Sigmoid colon (tissue), 6 donors: ENCODE measurements at regions not wholly inside any gene's neighbourhood (a gene's known extent, or its start where the extent isn't known, plus 50 kb on each side); places are given as distances from the start of the nearest gene placed in this dataset.

Source experiments
- DNase-seq: peaks from one replicate; pipeline ENCODE4 v3.0.0-alpha.2; 2019
- H3K27ac ChIP-seq, 4 donors: fragments of 200-600 bp; sonication (generic); one replicate each; pipeline ENCODE4 v1.5.1; 2016 to 2019; ENCODE audit warnings: mild to moderate bottlenecking in 1 of 4
- H3K27me3 ChIP-seq, 3 donors: fragments of 200-600 bp; sonication (generic); one replicate each; pipeline ENCODE4 v1.5.1; 2019; ENCODE audit warnings: mild to moderate bottlenecking in 1 of 3
- H3K36me3 ChIP-seq, 4 donors: fragments of 200-600 bp; sonication (generic); one replicate each; pipeline ENCODE4 v1.5.1; 2016 to 2019
- H3K4me1 ChIP-seq, 4 donors: fragments of 200-600 bp; sonication (generic); one replicate each; pipeline ENCODE4 v1.5.1; 2017 to 2019
- H3K4me3 ChIP-seq, 4 donors: fragments of 200-600 bp; sonication (generic); one replicate each; pipeline ENCODE4 v1.5.1; 2017 to 2019; ENCODE audit warnings: mild to moderate bottlenecking in 2 of 4, moderate library complexity in 1 of 4
- H3K9me3 ChIP-seq, 4 donors: fragments of 200-600 bp in 3 of 4; sonication (generic) in 3 of 4; one replicate each; pipeline versions ENCODE4 v1.5.1 to v1.6.1; 2013 to 2019
- CTCF ChIP-seq, 4 experiments: fragments of 450-650 bp in 3 of 4; fragments of 200-600 bp in 1 of 4; IDR thresholded peaks; one replicate each; pipeline ENCODE4 v1.5.1; 2016 to 2019; ENCODE audit warnings: antibody characterized with exemption in 4 of 4, mild to moderate bottlenecking in 3 of 4, moderate library complexity in 2 of 4
- EP300 ChIP-seq, 4 donors: sonication (generic); formaldehyde crosslinking; IDR thresholded peaks; one replicate each; pipeline ENCODE4 v1.6.1; 2017; ENCODE audit warnings: antibody characterized with exemption in 4 of 4
- POLR2A ChIP-seq, 2 donors: fragments of 450-650 bp; IDR thresholded peaks; one replicate each; pipeline ENCODE4 v1.6.1; 2016; ENCODE audit warnings: antibody characterized with exemption in 2 of 2, mild to moderate bottlenecking in 2 of 2, moderate library complexity in 2 of 2
- POLR2AphosphoS5 ChIP-seq, 4 donors: sonication (generic); formaldehyde crosslinking; IDR thresholded peaks; one replicate each; pipeline ENCODE4 v1.6.1; 2017; ENCODE audit warnings: antibody characterized with exemption in 4 of 4
- WGBS, 2 donors: extraction: QIAGEN DNeasy Blood & Tissue Kit; methylation state at CpG; one replicate each; pipeline ENCODE4 v1.1.7; 2013; 5-methylcytosine and 5-hydroxymethylcytosine counted together
- intact Hi-C: fragments of 100-400 bp; cut with DNase I; formaldehyde crosslinking; loops from one replicate; pipeline ENCODE4 v1.15.1; 2023
- donor health status: healthy with polysubstance abuse.
- donor health status: healthy.

GRCh38 chr2:234849678-234850077 lies 102.1 kb upstream of the SH3BP4 start:
- Histone ChIP-seq H3K4me3 (no peak overlapping the region), H3K27me3 (no peaks in the 10 kb centered on the region), H3K4me1 (no peaks in the 10 kb centered on the region), H3K36me3 (no peaks in the 10 kb centered on the region), H3K9me3 (no peaks in the 10 kb centered on the region), H3K27ac (no peak overlapping the region)
- TF ChIP-seq CTCF (IDR thresholded peaks at IDR 0.05) (no peak), POLR2A (IDR thresholded peaks at IDR 0.05) (no peak), POLR2AphosphoS5 (IDR thresholded peaks at IDR 0.05) (no peak), EP300 (IDR thresholded peaks at IDR 0.05) (no peak)
- DNase-seq = no peak
- intact Hi-C loops = no loop called here
- 73 to 88% methylated on average over 4 of the region's 4 CpGs for WGBS, 2 donors

GRCh38 chr2:234848578-234848977 lies 103.2 kb upstream of the SH3BP4 start:
- no peak for DNase-seq
- intact Hi-C loops = no loop called here
- no peak overlapping the region for H3K4me3 ChIP-seq
- H3K36me3 ChIP-seq = no peaks in the 10 kb centered on the region
- H3K9me3 ChIP-seq = no peaks in the 10 kb centered on the region
- H3K27ac ChIP-seq = no peak overlapping the region
- no peak for TF ChIP-seq CTCF (IDR thresholded peaks at IDR 0.05)
- TF ChIP-seq POLR2AphosphoS5 (IDR thresholded peaks at IDR 0.05) = no peak
- TF ChIP-seq POLR2A (IDR thresholded peaks at IDR 0.05) = no peak
- no peak for TF ChIP-seq EP300 (IDR thresholded peaks at IDR 0.05)
- H3K4me1 ChIP-seq = no peaks in the 10 kb centered on the region
- no peaks in the 10 kb centered on the region for H3K27me3 ChIP-seq

GRCh38 chr2:234847639-234848038 lies 104.2 kb upstream of the SH3BP4 start:
- 97 to 98% methylated on average over 6 of the region's 6 CpGs for WGBS, 2 donors
- DNase-seq = no peak
- Histone ChIP-seq H3K27me3 (no peaks in the 10 kb centered on the region), H3K36me3 (no peaks in the 10 kb centered on the region), H3K27ac (no peak overlapping the region), H3K4me1 (no peaks in the 10 kb centered on the region), H3K4me3 (no peak overlapping the region), H3K9me3 (no peaks in the 10 kb centered on the region)
- TF ChIP-seq CTCF (IDR thresholded peaks at IDR 0.05) = no peak
- no peak for TF ChIP-seq POLR2A (IDR thresholded peaks at IDR 0.05)
- no peak for TF ChIP-seq POLR2AphosphoS5 (IDR thresholded peaks at IDR 0.05)
- intact Hi-C loops = no loop called here

GRCh38 chr2:234847364-234847635 lies 104.5 kb upstream of the SH3BP4 start:
- Histone ChIP-seq H3K4me1 (no peaks in the 10 kb centered on the region), H3K27ac (no peak overlapping the region), H3K9me3 (no peaks in the 10 kb centered on the region), H3K27me3 (no peaks in the 10 kb centered on the region), H3K4me3 (no peak overlapping the region), H3K36me3 (no peaks in the 10 kb centered on the region)
- TF ChIP-seq CTCF (IDR thresholded peaks at IDR 0.05) (no peak), POLR2AphosphoS5 (IDR thresholded peaks at IDR 0.05) (no peak), POLR2A (IDR thresholded peaks at IDR 0.05) (no peak), EP300 (IDR thresholded peaks at IDR 0.05) (no peak)
- 94 to 97% methylated on average over 6 of the region's 6 CpGs for WGBS, 2 donors
- DNase-seq = no peak
- intact Hi-C loops = no loop called here

- 90 to 94% methylated on average over 11 of the region's 11 CpGs for WGBS, 2 donors
- no peak overlapping the region for H3K27ac ChIP-seq
- H3K4me1 ChIP-seq = no peaks in the 10 kb centered on the region
- no peaks in the 10 kb centered on the region for H3K36me3 ChIP-seq
- DNase-seq = no peak
- no peak overlapping the region for H3K4me3 ChIP-seq
- intact Hi-C loops = no loop called here
- no peaks in the 10 kb centered on the region for H3K9me3 ChIP-seq
- no peak for TF ChIP-seq CTCF (IDR thresholded peaks at IDR 0.05)
- no peak for TF ChIP-seq POLR2A (IDR thresholded peaks at IDR 0.05)
- no peak for TF ChIP-seq EP300 (IDR thresholded peaks at IDR 0.05)
- no peak for TF ChIP-seq POLR2AphosphoS5 (IDR thresholded peaks at IDR 0.05)
- H3K27me3 ChIP-seq = no peaks in the 10 kb centered on the region
Measured at GRCh38 chr2:234846599-234847363, 105.0 kb upstream of the SH3BP4 start.
